ENCODE measurements at regions not wholly inside any gene's neighbourhood (a gene's known extent, or its start where the extent isn't known, plus 50 kb on each side); places are given as distances from the start of the nearest gene placed in this dataset.

- Histone ChIP-seq H3K27ac (ENCODE audit: low read depth, low read length) (no peak overlapping the region), H3K4me1 (ENCODE audit: control insufficient read depth, insufficient read depth, low read length) (no peaks in the 10 kb centered on the region), H3K4me3 (ENCODE audit: low read depth, low read length) (no peak overlapping the region), H3K27me3 (ENCODE audit: control insufficient read depth, insufficient read depth, low read length) (no peaks in the 10 kb centered on the region), H3K9me3 (ENCODE audit: control insufficient read depth, insufficient read depth, low read length) (no peaks in the 10 kb centered on the region), H3K36me3 (ENCODE audit: control insufficient read depth, insufficient read depth, low read length) (no peaks in the 10 kb centered on the region)
- no peak for DNase-seq (ENCODE audit: low read depth in 4 of 6, low spot score in 6 of 6)
Observed at GRCh38 chr10:8319704-8320103, 265.2 kb downstream of the GATA3 start.

- no peaks in the 10 kb centered on the region for H3K36me3 ChIP-seq (ENCODE audit: control insufficient read depth, insufficient read depth, low read length)
- H3K27ac ChIP-seq (ENCODE audit: low read depth, low read length): no peak overlapping the region
- peak in 2 of 6 donors; percentile 26 to 45 for DNase-seq (ENCODE audit: low read depth in 4 of 6, low spot score in 6 of 6)
- WGBS (ENCODE audit: insufficient coverage): no CpG with 5 or more reads among the region's 2 CpGs
- no peaks in the 10 kb centered on the region for H3K27me3 ChIP-seq (ENCODE audit: control insufficient read depth, insufficient read depth, low read length)
- H3K4me1 ChIP-seq (ENCODE audit: control insufficient read depth, insufficient read depth, low read length): no peaks in the 10 kb centered on the region
- no peaks in the 10 kb centered on the region for H3K9me3 ChIP-seq (ENCODE audit: control insufficient read depth, insufficient read depth, low read length)
- no peak overlapping the region for H3K4me3 ChIP-seq (ENCODE audit: low read depth, low read length)
Observed at GRCh38 chr10:8321990-8322389, 267.5 kb downstream of the GATA3 start.

GRCh38 chr10:8323428-8324054, 269.1 kb downstream of the GATA3 start:
- Histone ChIP-seq H3K36me3 (ENCODE audit: control insufficient read depth, insufficient read depth, low read length) (no peaks in the 10 kb centered on the region), H3K27ac (ENCODE audit: low read depth, low read length) (no peak overlapping the region), H3K27me3 (ENCODE audit: control insufficient read depth, insufficient read depth, low read length) (no peaks in the 10 kb centered on the region), H3K4me3 (ENCODE audit: low read depth, low read length) (no peak overlapping the region), H3K4me1 (ENCODE audit: control insufficient read depth, insufficient read depth, low read length) (no peaks in the 10 kb centered on the region), H3K9me3 (ENCODE audit: control insufficient read depth, insufficient read depth, low read length) (no peaks in the 10 kb centered on the region)
- 49% methylated on average over 3 of the region's 3 CpGs for WGBS (ENCODE audit: insufficient coverage)
- DNase-seq (ENCODE audit: low read depth in 4 of 6, low spot score in 6 of 6): no peak

- H3K27ac ChIP-seq (ENCODE audit: low read depth, low read length): no peak overlapping the region
- no peaks in the 10 kb centered on the region for H3K27me3 ChIP-seq (ENCODE audit: control insufficient read depth, insufficient read depth, low read length)
- H3K36me3 ChIP-seq (ENCODE audit: control insufficient read depth, insufficient read depth, low read length): no peaks in the 10 kb centered on the region
- no peak overlapping the region for H3K4me3 ChIP-seq (ENCODE audit: low read depth, low read length)
- WGBS (ENCODE audit: insufficient coverage): no CpG with 5 or more reads among the region's 6 CpGs
- no peaks in the 10 kb centered on the region for H3K4me1 ChIP-seq (ENCODE audit: control insufficient read depth, insufficient read depth, low read length)
- no peaks in the 10 kb centered on the region for H3K9me3 ChIP-seq (ENCODE audit: control insufficient read depth, insufficient read depth, low read length)
- no peak for DNase-seq (ENCODE audit: low read depth in 4 of 6, low spot score in 6 of 6)
Observed at GRCh38 chr10:8325024-8325980, 270.8 kb downstream of the GATA3 start.

- 66% methylated on average over 6 of the region's 18 CpGs for WGBS (ENCODE audit: insufficient coverage)
- Histone ChIP-seq H3K27me3 (ENCODE audit: control insufficient read depth, insufficient read depth, low read length) (no peaks in the 10 kb centered on the region), H3K4me3 (ENCODE audit: low read depth, low read length) (no peak overlapping the region), H3K36me3 (ENCODE audit: control insufficient read depth, insufficient read depth, low read length) (no peaks in the 10 kb centered on the region), H3K9me3 (ENCODE audit: control insufficient read depth, insufficient read depth, low read length) (no peaks in the 10 kb centered on the region), H3K27ac (ENCODE audit: low read depth, low read length) (no peak overlapping the region), H3K4me1 (ENCODE audit: control insufficient read depth, insufficient read depth, low read length) (no peaks in the 10 kb centered on the region)
- DNase-seq (ENCODE audit: low read depth in 4 of 6, low spot score in 6 of 6): no peak
Observed at GRCh38 chr10:8326396-8327139, 272.1 kb downstream of the GATA3 start.

- Histone ChIP-seq H3K27ac (ENCODE audit: low read depth, low read length) (no peak overlapping the region), H3K27me3 (ENCODE audit: control insufficient read depth, insufficient read depth, low read length) (no peaks in the 10 kb centered on the region), H3K36me3 (ENCODE audit: control insufficient read depth, insufficient read depth, low read length) (no peaks in the 10 kb centered on the region), H3K9me3 (ENCODE audit: control insufficient read depth, insufficient read depth, low read length) (no peaks in the 10 kb centered on the region), H3K4me3 (ENCODE audit: low read depth, low read length) (no peak overlapping the region), H3K4me1 (ENCODE audit: control insufficient read depth, insufficient read depth, low read length) (no peaks in the 10 kb centered on the region)
- no CpG with 5 or more reads among the region's 1 CpG for WGBS (ENCODE audit: insufficient coverage)
- no peak for DNase-seq (ENCODE audit: low read depth in 4 of 6, low spot score in 6 of 6)
Observed at GRCh38 chr10:8327140-8327423, 272.6 kb downstream of the GATA3 start.

- Histone ChIP-seq H3K4me1 (ENCODE audit: control insufficient read depth, insufficient read depth, low read length) (peaks cover 7% of the 10 kb centered on the region), H3K9me3 (ENCODE audit: control insufficient read depth, insufficient read depth, low read length) (no peaks in the 10 kb centered on the region), H3K36me3 (ENCODE audit: control insufficient read depth, insufficient read depth, low read length) (no peaks in the 10 kb centered on the region), H3K27me3 (ENCODE audit: control insufficient read depth, insufficient read depth, low read length) (peaks cover 3% of the 10 kb centered on the region), H3K27ac (ENCODE audit: low read depth, low read length) (no peak overlapping the region), H3K4me3 (ENCODE audit: low read depth, low read length) (no peak overlapping the region)
- no peak for DNase-seq (ENCODE audit: low read depth in 4 of 6, low spot score in 6 of 6)
- WGBS (ENCODE audit: insufficient coverage): 77% methylated on average over 8 of the region's 14 CpGs
Observed at GRCh38 chr10:8331387-8331786, 276.9 kb downstream of the GATA3 start.

GRCh38 chr10:8331896-8332729, 277.6 kb downstream of the GATA3 start:
- H3K36me3 ChIP-seq (ENCODE audit: control insufficient read depth, insufficient read depth, low read length): no peaks in the 10 kb centered on the region
- WGBS (ENCODE audit: insufficient coverage): under 1% methylated on average over 31 of the region's 34 CpGs
- DNase-seq (ENCODE audit: low read depth in 4 of 6, low spot score in 6 of 6): peak in 5 of 6 donors; percentile 39 to 86 (median 53)
- peaks cover 3% of the 10 kb centered on the region for H3K27me3 ChIP-seq (ENCODE audit: control insufficient read depth, insufficient read depth, low read length)
- H3K4me1 ChIP-seq (ENCODE audit: control insufficient read depth, insufficient read depth, low read length): peaks cover 7% of the 10 kb centered on the region
- peak overlapping the region; percentile 41 for H3K4me3 ChIP-seq (ENCODE audit: low read depth, low read length)
- no peak overlapping the region for H3K27ac ChIP-seq (ENCODE audit: low read depth, low read length)
- no peaks in the 10 kb centered on the region for H3K9me3 ChIP-seq (ENCODE audit: control insufficient read depth, insufficient read depth, low read length)

GRCh38 chr10:8332730-8333111, 278.2 kb downstream of the GATA3 start:
- WGBS (ENCODE audit: insufficient coverage): 3% methylated on average over 5 of the region's 6 CpGs
- Histone ChIP-seq H3K4me1 (ENCODE audit: control insufficient read depth, insufficient read depth, low read length) (peaks cover 7% of the 10 kb centered on the region), H3K4me3 (ENCODE audit: low read depth, low read length) (peak overlapping the region; percentile 41), H3K9me3 (ENCODE audit: control insufficient read depth, insufficient read depth, low read length) (no peaks in the 10 kb centered on the region), H3K27ac (ENCODE audit: low read depth, low read length) (no peak overlapping the region), H3K36me3 (ENCODE audit: control insufficient read depth, insufficient read depth, low read length) (no peaks in the 10 kb centered on the region), H3K27me3 (ENCODE audit: control insufficient read depth, insufficient read depth, low read length) (peaks cover 3% of the 10 kb centered on the region)
- no peak for DNase-seq (ENCODE audit: low read depth in 4 of 6, low spot score in 6 of 6)
